WERI-Rb-1 (cell line): ENCODE measurements at regions not wholly inside any gene's neighbourhood (a gene's known extent, or its start where the extent isn't known, plus 50 kb on each side); places are given as distances from the start of the nearest gene placed in this dataset.

ENCODE experiments used
- DNase-seq: peaks from one replicate; pipeline ENCODE4 v3.0.0-alpha.2; 2020
- H3K27ac ChIP-seq: fragments of 250-450 bp; sonication (Bioruptor Pico); 2 replicates; pipeline ENCODE4 v1.5.1; 2020; ENCODE audit warnings: mild to moderate bottlenecking, moderate library complexity
- H3K27me3 ChIP-seq: fragments of 250-450 bp; sonication (Bioruptor Pico); 2 replicates; pipeline ENCODE4 v1.5.1; 2021; ENCODE audit warnings: mild to moderate bottlenecking, low read depth, moderate library complexity; ENCODE audit not compliant: insufficient read depth, severe bottlenecking
- H3K36me3 ChIP-seq: fragments of 250-450 bp; sonication (Bioruptor Pico); 2 replicates; pipeline ENCODE4 v1.5.1; 2020; ENCODE audit warnings: mild to moderate bottlenecking, moderate library complexity
- H3K4me3 ChIP-seq: 2 replicates; pipeline ENCODE4 v1.5.1; 2011; ENCODE audit warnings: low read depth, mild to moderate bottlenecking, control low read depth, low read length
- H3K9me3 ChIP-seq: fragments of 250-450 bp; sonication (Bioruptor Pico); 2 replicates; pipeline ENCODE4 v1.5.1; 2021; ENCODE audit warnings: mild to moderate bottlenecking, moderate library complexity; ENCODE audit not compliant: severe bottlenecking
- CTCF ChIP-seq: IDR thresholded peaks from 2 replicates; pipeline ENCODE4 v1.5.1; 2011; ENCODE audit warnings: low read depth, mild to moderate bottlenecking, control low read depth, inconsistent platforms, low read length

GRCh38 chr20:23268792-23269354 lies 81.7 kb upstream of the NXT1 start:
- no peak for DNase-seq

GRCh38 chr20:23267909-23268308 lies 82.7 kb upstream of the NXT1 start:
- no peak for TF ChIP-seq CTCF
- H3K4me3 ChIP-seq, result no peak overlapping the region
- no peak overlapping the region for H3K27ac ChIP-seq
- peaks cover 23% of the 10 kb centered on the region for H3K9me3 ChIP-seq
- no peaks in the 10 kb centered on the region for H3K36me3 ChIP-seq
- no peak for DNase-seq
- peaks cover 79% of the 10 kb centered on the region for H3K27me3 ChIP-seq

More at GRCh38 chr20:23268792-23269354, 81.7 kb upstream of the NXT1 start:
- H3K9me3 ChIP-seq, result peaks cover 17% of the 10 kb centered on the region
- no peak overlapping the region for H3K27ac ChIP-seq
- H3K4me3 ChIP-seq, result no peak overlapping the region
- no peak for TF ChIP-seq CTCF
- H3K27me3 ChIP-seq, result peaks cover 78% of the 10 kb centered on the region
- H3K36me3 ChIP-seq, result no peaks in the 10 kb centered on the region

- DNase-seq, result no peak
- H3K27me3 ChIP-seq, result peaks cover 70% of the 10 kb centered on the region
- H3K27ac ChIP-seq, result no peak overlapping the region
- H3K4me3 ChIP-seq, result no peak overlapping the region
- H3K36me3 ChIP-seq, result no peaks in the 10 kb centered on the region
- H3K9me3 ChIP-seq, result peaks cover 23% of the 10 kb centered on the region
- no peak for TF ChIP-seq CTCF
Measured at GRCh38 chr20:23266530-23267398, 83.8 kb upstream of the NXT1 start.

- H3K27me3 ChIP-seq, result peaks cover 60% of the 10 kb centered on the region
- no peak overlapping the region for H3K27ac ChIP-seq
- DNase-seq, result no peak
- H3K9me3 ChIP-seq, result peaks cover 23% of the 10 kb centered on the region
- TF ChIP-seq CTCF, result no peak
- H3K4me3 ChIP-seq, result no peak overlapping the region
- H3K36me3 ChIP-seq, result no peaks in the 10 kb centered on the region
Measured at GRCh38 chr20:23265226-23265625, 85.4 kb upstream of the NXT1 start.

GRCh38 chr20:23264545-23264944 lies 86.0 kb upstream of the NXT1 start:
- Histone ChIP-seq H3K4me3 (no peak overlapping the region), H3K9me3 (peaks cover 20% of the 10 kb centered on the region), H3K27ac (no peak overlapping the region), H3K36me3 (no peaks in the 10 kb centered on the region), H3K27me3 (peaks cover 60% of the 10 kb centered on the region)
- TF ChIP-seq CTCF, result no peak
- DNase-seq, result no peak
